GM21619 (cell line): ENCODE measurements at regions not wholly inside any gene's neighbourhood (a gene's known extent, or its start where the extent isn't known, plus 50 kb on each side); places are given as distances from the start of the nearest gene placed in this dataset.
"Not testable (repeated sequence)": the region's sequence is repeated elsewhere in the genome, so short reads cannot be mapped to it uniquely, and the experiment has no call there.

ENCODE experiments used
- ATAC-seq: cut with Tn5 transposase; IDR thresholded peaks from one replicate; pipeline ENCODE4 v1.9.1; 2021; ENCODE audit not compliant: unreplicated experiment

- no peak for ATAC-seq
Measured at GRCh38 chr2:66185497-66186054, 249.3 kb upstream of the MEIS1 start.

- not testable (repeated sequence) for ATAC-seq
Measured at GRCh38 chr2:66177128-66177796, 257.7 kb upstream of the MEIS1 start.

DNA sequence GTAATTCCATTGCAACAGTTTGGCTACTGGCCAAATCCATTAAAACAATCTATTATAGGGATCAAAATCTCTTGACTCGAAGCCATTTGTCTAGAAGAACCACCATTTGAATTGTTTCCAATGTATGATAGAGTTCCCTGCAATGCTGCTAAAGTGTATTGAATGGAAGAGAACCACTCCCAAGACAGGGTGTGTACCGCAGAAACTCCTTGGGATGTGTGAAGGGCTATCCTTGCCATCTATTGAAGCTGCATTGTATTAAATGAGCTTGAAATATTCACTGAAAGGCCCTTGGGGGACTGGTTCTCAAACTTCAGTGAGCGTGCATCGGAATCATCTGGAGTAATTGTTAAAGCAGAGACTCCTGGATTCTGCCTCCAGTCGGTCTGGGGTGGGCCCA is 260.4 kb upstream of the MEIS1 start:
- no peak for ATAC-seq

GRCh38 chr2:66173645-66174044 is 261.3 kb upstream of the MEIS1 start:
- no peak for ATAC-seq

GRCh38 chr2:66171530-66171929 is 263.4 kb upstream of the MEIS1 start:
- ATAC-seq, result no peak

DNA sequence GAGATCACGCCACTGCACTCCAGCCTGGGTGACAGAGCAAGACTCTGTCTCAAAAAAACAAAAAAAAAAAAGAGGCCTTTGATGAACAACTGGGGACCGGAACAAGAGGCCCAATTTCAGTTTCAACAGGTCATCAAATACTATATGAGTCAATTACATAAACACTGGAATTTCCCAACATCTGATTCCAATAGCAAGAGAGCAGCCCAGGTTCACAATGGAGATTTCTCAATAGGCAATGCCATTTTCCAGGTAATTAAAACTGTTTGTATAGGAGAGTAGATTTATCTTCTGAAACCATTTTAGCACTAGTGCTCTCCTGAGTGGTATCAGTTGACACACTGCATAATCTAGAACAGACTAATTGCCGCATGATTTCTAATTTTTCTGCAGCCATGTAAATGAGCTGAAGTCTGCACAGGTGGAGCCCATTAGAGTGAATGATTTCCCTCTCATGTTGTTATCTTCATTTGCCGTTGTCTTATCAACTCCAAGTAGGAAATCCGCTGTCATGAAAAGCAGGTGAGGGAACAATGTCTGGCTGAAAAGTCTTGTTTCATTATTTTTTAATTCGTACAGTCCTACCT is 264.1 kb upstream of the MEIS1 start:
- ATAC-seq, result no peak

DNA sequence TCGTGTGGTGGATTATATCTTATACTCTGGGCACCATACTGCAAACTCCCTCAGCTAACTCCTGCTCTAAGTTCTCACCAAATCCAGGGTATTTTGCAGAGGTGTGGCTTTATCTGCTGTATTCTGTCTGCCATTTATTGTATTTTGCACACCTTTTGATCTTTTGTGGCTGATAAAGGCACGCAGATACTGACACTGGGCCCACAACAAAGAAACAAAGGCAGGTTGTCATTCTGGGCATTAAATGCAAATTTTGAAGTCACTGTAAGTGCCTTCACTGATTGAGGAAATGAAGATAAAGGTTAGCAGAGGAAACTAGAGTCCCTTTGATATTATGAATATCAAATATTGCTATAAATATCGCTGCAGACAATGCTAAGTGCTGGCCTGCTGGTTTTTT is 265.8 kb upstream of the MEIS1 start:
- no peak for ATAC-seq

GRCh38 chr2:66164470-66164869 is 270.5 kb upstream of the MEIS1 start:
- ATAC-seq, result no peak

DNA sequence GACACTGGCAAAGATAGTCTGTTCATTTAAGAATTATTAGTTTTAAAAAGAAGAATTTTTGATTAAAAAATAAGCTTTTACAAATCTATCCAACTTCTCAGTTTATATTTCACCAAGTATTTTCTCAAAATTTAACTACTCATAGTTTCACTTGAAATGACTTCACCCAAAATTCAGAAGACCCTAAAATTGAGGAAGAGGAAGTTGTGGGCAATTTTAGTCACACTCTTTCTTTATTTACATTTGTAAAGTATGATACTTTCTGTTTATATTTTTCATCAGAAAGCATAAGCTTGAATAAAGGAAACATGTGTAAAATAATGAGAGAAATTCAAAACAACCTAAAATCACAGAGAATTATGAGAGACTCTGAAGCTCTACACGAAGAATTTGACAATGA is 278.8 kb upstream of the MEIS1 start:
- no peak for ATAC-seq

- no peak for ATAC-seq
Measured at GRCh38 chr2:66153941-66154340, 281.0 kb upstream of the MEIS1 start.

DNA sequence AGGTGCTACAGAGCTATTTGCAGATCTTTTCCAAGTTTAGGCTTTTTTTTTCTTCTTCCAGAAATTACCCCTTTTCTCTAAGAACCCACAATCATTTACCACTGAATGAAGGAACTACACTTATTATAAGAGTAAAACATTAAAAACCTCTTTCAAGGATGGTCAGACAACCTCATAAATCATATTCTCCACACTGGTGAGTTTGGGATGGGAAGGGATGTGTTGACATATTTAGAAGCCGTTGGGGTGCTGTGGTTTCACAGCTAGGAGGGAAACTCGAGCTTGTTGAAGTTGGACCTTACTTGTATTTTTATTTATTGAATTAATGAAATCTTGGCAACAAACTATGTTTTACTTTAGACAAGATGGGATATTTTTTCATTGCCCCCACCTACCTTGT is 289.4 kb upstream of the MEIS1 start:
- no peak for ATAC-seq

DNA sequence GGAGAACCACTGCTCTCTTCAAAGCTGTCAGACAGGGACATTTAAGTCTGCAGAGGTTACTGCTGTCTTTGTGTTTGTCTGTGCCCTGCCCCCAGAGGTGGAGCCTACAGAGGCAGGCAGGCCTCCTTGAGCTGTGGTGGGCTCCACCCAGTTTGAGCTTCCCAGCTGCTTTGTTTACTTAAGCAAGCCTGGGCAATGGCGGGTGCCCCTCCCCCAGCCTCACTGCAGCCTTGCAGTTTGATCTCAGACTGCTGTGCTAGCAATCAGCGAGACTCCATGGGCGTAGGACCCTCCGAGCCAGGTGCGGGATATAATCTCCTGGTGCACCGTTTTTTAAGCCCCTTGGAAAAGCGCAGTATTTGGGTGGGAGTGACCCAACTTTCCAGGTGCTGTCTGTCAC is 290.6 kb upstream of the MEIS1 start:
- not testable (repeated sequence) for ATAC-seq

DNA sequence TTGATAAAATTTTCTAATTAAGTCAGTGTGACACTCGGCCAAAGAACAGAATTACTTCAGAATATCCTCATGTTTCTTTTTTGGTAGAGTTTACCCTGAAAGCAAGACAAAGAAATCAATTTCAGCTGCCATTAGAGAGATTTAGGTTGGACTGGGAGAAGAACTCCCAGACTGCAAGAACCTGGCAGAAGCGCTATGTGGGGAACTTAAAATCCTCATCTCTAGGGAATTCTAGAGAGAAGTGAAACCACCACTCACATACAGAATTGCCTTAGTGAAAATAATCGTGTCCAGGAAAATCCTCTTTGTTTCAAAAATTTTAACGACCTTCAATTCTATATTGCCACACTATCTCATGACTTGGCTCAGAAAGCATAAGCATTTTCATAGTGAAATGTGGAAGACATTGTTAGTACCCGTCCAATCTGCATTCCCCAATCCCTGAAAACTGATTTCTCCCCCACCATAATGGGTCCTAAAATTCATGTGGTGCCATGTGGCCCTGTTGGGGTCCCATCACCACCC is 297.3 kb upstream of the MEIS1 start:
- no peak for ATAC-seq

- no peak for ATAC-seq
Measured at GRCh38 chr2:66134138-66134701, 300.7 kb upstream of the MEIS1 start.

DNA sequence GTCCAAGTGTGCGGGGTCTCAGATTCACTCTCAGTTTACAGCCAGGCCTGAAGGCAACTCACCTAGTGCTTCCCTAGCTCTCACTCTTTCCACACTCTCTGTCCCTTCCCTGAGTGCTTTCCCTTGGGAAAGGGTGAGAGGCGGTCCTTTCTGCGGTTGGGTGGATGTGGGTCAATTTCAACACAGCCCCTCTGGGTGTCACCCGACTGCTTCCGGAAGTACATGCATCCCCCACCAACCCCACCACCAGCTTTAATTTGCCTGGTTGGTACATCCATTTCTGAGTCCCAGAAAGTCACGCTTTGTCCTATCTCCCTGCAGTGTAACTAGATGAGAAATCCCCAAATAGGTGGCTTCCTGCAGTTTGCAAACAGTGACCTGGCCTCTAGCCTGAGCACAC is 307.3 kb upstream of the MEIS1 start:
- no peak for ATAC-seq

- no peak for ATAC-seq
Measured at GRCh38 chr2:66127061-66127460, 307.9 kb upstream of the MEIS1 start.

DNA sequence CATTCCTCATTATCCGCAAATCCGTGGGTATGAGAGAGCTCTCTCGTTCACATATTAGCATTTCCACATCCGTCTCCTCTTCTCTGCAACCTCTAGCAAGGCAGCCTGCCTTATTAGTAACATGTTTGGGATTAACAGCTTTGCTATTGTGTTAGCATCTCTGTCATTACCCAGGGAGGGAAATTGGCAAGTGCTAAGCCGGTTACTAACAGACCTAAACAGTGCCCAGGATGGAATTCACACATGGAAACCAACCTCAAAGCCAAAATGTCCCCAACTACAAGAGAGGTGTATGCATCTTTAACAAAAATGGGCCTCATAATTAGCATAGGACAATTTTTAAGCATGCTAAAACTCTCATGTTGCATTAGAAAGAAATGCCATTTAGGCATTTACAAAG is 309.0 kb upstream of the MEIS1 start:
- no peak for ATAC-seq

DNA sequence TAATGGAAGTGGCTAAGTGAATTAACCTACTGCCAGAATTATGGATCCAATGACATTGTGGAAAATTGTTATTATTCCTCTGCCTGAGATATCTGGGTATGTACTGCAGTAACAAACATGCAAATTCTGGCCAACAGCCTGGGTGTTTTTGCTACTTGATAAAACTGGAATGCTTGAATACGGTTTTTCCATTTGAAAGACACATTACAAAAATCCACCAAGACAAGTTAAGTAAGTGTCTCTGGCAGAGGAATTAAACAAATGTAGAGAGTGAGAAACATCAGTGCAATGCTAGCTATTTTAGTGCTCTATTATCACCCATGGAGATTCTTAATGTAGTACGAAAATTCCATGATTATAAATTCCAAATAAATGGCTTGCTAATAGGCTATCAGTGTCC is 312.4 kb upstream of the MEIS1 start:
- no peak for ATAC-seq

- no peak for ATAC-seq
Measured at GRCh38 chr2:66121946-66122345, 313.0 kb upstream of the MEIS1 start.

DNA sequence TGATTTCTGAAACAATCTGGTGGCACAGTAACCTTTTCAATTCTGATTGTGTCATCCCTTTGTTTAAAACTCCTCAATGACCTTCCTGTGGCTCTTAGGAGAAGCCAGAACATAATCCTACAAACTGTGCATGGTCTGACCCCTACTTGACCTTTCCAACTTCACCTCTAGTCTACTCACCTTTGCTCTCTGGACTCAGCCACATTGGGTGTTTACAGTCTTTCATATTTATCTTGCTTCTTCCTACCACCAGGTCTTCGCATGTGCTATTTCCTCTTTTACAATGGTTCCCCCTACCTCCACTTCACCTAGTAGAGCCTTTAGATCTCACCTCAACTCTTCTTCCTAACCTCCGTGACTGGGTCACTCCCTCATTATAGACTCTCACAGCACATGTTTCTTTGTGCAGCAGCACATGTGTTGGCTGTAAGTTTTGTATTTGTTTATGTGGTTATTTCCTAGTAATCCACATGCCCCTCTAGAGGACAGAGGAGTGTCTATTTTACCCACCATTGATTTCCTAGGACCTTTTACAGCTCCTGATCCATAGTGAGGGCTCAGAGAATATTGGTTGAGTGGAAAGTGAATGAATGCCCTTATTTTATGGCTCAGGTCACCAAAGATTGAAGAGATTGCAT is 320.8 kb upstream of the MEIS1 start:
- ATAC-seq, result no peak

DNA sequence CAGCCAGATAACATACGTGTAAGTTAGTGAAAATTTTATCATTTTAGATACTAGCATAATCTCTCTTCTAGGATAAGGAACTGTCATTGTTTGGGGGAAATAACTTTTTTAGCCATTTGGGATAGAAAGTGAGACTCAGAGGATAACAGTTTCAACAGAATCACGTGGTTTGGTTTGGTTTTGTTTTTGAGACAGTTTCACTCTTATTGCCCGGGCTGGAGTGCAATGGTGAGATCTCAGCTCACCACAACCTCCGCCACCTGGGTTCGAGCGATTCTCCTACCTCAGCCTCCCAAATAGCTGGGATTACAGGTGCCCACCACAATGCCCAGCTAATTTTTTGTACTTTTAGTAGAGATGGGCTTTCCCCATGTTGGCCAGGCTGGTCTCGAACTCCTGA is 323.2 kb upstream of the MEIS1 start:
- ATAC-seq, result no peak

DNA sequence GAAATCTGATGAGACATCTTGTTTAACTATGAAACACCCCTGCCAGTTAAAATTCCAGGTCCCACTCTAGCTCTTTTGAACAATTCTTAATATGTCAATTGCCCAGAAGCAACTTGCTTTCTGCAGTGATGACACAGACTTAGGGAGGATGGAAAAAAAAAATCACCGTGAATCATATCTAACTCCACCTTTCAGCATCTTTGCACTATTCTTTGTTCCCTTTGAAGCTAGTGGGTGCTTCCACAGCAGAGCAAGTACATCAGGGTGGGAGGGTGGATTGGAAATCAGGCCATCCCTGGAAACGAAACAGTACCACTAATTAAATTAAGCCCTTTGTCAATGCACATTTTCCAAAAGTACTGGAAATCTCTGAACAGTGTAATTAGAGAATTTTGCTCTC is 324.3 kb upstream of the MEIS1 start:
- no peak for ATAC-seq
